HCT116 (cell line): ENCODE measurements at regions not wholly inside any gene's neighbourhood (a gene's known extent, or its start where the extent isn't known, plus 50 kb on each side); places are given as distances from the start of the nearest gene placed in this dataset.

Experiments used
- ATAC-seq: fragments of 200-7000 bp; cut with Tn5 transposase; 2 replicates; pipeline ENCODE4 v1.9.1; 2020; ENCODE audit warnings: mild to moderate bottlenecking, moderate library complexity
- BruUV-seq: library from RNA; stranded (reverse); fragments of 400-500 nt; replicated peaks from 2 replicates; lab custom pipeline; 2021; lab: Mats Ljungman, UMichigan
- CTCF ChIA-PET: fragments of 300-600 bp; sonication (Branson Sonifier 250); formaldehyde crosslinking; loops from one replicate; lab custom pipeline; 2021; ENCODE audit warnings: antibody characterized with exemption; lab: Charles Lee
- POLR2A ChIA-PET: fragments of 300-600, 350-600 bp; sonication (Branson Sonifier 250); formaldehyde crosslinking; loops from one replicate; lab custom pipeline; 2021; ENCODE audit warnings: antibody characterized with exemption; lab: Charles Lee
- RAD21 ChIA-PET, 2 experiments: fragments of 300-600 bp; sonication (Branson Sonifier 250); formaldehyde crosslinking; loops; one replicate each; lab custom pipeline; 2023; ENCODE audit warnings: low total read pairs in 2 of 2; ENCODE audit not compliant: uncharacterized antibody in 2 of 2, unreplicated experiment in 2 of 2, low non-redundant PET in 1 of 2; lab: Charles Lee
- DNase-seq: peaks from one replicate; pipeline ENCODE4 v3.0.0-alpha.2; 2010; ENCODE audit warnings: low read depth, low spot score
- H2AFZ ChIP-seq: fragments of 200-600 bp; shearing (Covaris generic), sonication (generic); 2 replicates; pipeline ENCODE4 v1.6.1; 2017; ENCODE audit warnings: low read depth, mixed run types, mixed read lengths, antibody characterized with exemption, low read length; ENCODE audit not compliant: poor library complexity, severe bottlenecking
- H3K27ac ChIP-seq: 2 replicates; pipeline ENCODE4 v1.5.1; 2012; ENCODE audit warnings: low read depth, low read length
- H3K27me3 ChIP-seq: fragments of 200-600 bp; sonication (generic); 2 replicates; pipeline ENCODE4 v1.6.1; 2016; ENCODE audit warnings: mixed run types, low read length, mixed read lengths; ENCODE audit not compliant: insufficient read depth
- H3K36me3 ChIP-seq, 2 experiments: fragments of 200-500 bp in 1 of 2; fragments of 200-600 bp in 1 of 2; sonication (Bioruptor generic) in 1 of 2; sonication (generic) in 1 of 2; 2 replicates each; pipeline versions ENCODE4 v1.5.1 to v1.6.1; 2014 to 2016; ENCODE audit warnings: low read length in 2 of 2, inconsistent platforms in 1 of 2, mixed read lengths in 1 of 2, mixed run types in 1 of 2; ENCODE audit not compliant: insufficient read depth in 2 of 2, control insufficient read depth in 1 of 2
- H3K4me1 ChIP-seq, 2 experiments: fragments of 200-600 bp in 1 of 2; sonication (generic) in 1 of 2; 2 replicates each; pipeline versions ENCODE4 v1.5.1 to v1.6.1; 2012 to 2017; ENCODE audit warnings: low read length in 2 of 2, inconsistent platforms in 1 of 2, mild to moderate bottlenecking in 1 of 2, mixed read lengths in 1 of 2, mixed run types in 1 of 2, moderate library complexity in 1 of 2; ENCODE audit not compliant: insufficient read depth in 2 of 2, control insufficient read depth in 1 of 2
- H3K4me2 ChIP-seq: fragments of 200-600 bp; sonication (generic); 2 replicates; pipeline ENCODE4 v1.6.1; 2017; ENCODE audit warnings: mixed run types, low read length, mixed read lengths
- H3K4me3 ChIP-seq, 2 experiments: fragments of 200-600 bp in 1 of 2; sonication (generic) in 1 of 2; replicated peaks in 1 of 2; 2 replicates each; pipeline ENCODE4 v1.5.1; 2011 to 2016; ENCODE audit warnings: low read length in 2 of 2, control low read depth in 1 of 2, low read depth in 1 of 2, mild to moderate bottlenecking in 1 of 2, mixed read lengths in 1 of 2, mixed run types in 1 of 2
- H3K79me2 ChIP-seq: fragments of 200-600 bp; sonication (generic); 2 replicates; pipeline ENCODE4 v1.6.1; 2017; ENCODE audit warnings: mild to moderate bottlenecking, mixed run types, low read length, moderate library complexity, mixed read lengths; ENCODE audit not compliant: insufficient read depth
- H3K9ac ChIP-seq: fragments of 200-600 bp; sonication (generic); 2 replicates; pipeline ENCODE4 v1.6.1; 2016; ENCODE audit warnings: low read length, mixed read lengths
- H3K9me2 ChIP-seq: fragments of 200-600 bp; sonication (generic), shearing (Covaris generic); 2 replicates; pipeline ENCODE4 v1.6.1; 2017; ENCODE audit warnings: mixed run types, mild to moderate bottlenecking, moderate library complexity; ENCODE audit not compliant: insufficient read depth
- H3K9me3 ChIP-seq, 2 experiments: fragments of 200-500 bp in 1 of 2; fragments of 200-600 bp in 1 of 2; sonication (Bioruptor generic) in 1 of 2; sonication (generic) in 1 of 2; 2 replicates each; pipeline ENCODE4 v1.6.1; 2014 to 2017; ENCODE audit warnings: low read length in 2 of 2, mixed read lengths in 2 of 2, inconsistent platforms in 1 of 2, low read depth in 1 of 2, mild to moderate bottlenecking in 1 of 2, mixed run types in 1 of 2, moderate library complexity in 1 of 2; ENCODE audit not compliant: control insufficient read depth in 1 of 2, insufficient read depth in 1 of 2
- H4K20me1 ChIP-seq: fragments of 200-600 bp; sonication (generic), shearing (Covaris generic); 2 replicates; pipeline ENCODE4 v1.6.1; 2017; ENCODE audit warnings: mixed run types, mild to moderate bottlenecking, moderate library complexity; ENCODE audit not compliant: insufficient read depth
- CEBPB ChIP-seq: IDR thresholded peaks from 2 replicates; pipeline ENCODE4 v1.6.1; 2012; ENCODE audit warnings: low read depth
- CTCF ChIP-seq, 3 experiments: fragments of 200-600 bp in 1 of 3; sonication (generic) in 1 of 3; IDR thresholded peaks in 2 of 3; conservative IDR thresholded peaks in 1 of 3; 2 replicates each; pipeline ENCODE4 v1.5.1; 2012 to 2017; ENCODE audit warnings: low read depth in 2 of 3, low read length in 2 of 3, antibody characterized with exemption in 1 of 3, borderline replicate concordance in 1 of 3, control low read depth in 1 of 3, mild to moderate bottlenecking in 1 of 3, mixed read lengths in 1 of 3, mixed run types in 1 of 3, moderate library complexity in 1 of 3; ENCODE audit not compliant: insufficient read depth in 1 of 3
- EZH2 ChIP-seq: fragments of 200-600 bp; sonication (generic); IDR thresholded peaks from 2 replicates; pipeline ENCODE4 v1.6.1; 2017; ENCODE audit warnings: antibody characterized with exemption, mixed run types
- EZH2phosphoT487 ChIP-seq: fragments of 200-600 bp; IDR thresholded peaks from 2 replicates; pipeline ENCODE4 v1.6.1; 2018; ENCODE audit warnings: antibody characterized with exemption, borderline replicate concordance
- FOSL1 ChIP-seq: IDR thresholded peaks from 2 replicates; pipeline ENCODE4 v1.6.1; 2012; ENCODE audit warnings: low read depth
- JUND ChIP-seq: IDR thresholded peaks from 2 replicates; pipeline ENCODE4 v1.6.1; 2012
- MAX ChIP-seq: IDR thresholded peaks from 2 replicates; pipeline ENCODE4 v1.6.1; 2012
- POLR2AphosphoS5 ChIP-seq: IDR thresholded peaks from 2 replicates; pipeline ENCODE4 v1.6.1; 2011; ENCODE audit warnings: mild to moderate bottlenecking, low read depth, low read length, moderate library complexity
- RAD21 ChIP-seq: IDR thresholded peaks from 2 replicates; pipeline ENCODE4 v1.6.1; 2012; ENCODE audit warnings: low read depth, mild to moderate bottlenecking
- SIN3A ChIP-seq: IDR thresholded peaks from 2 replicates; pipeline ENCODE4 v1.6.1; 2012; ENCODE audit warnings: low read depth
- SP1 ChIP-seq: IDR thresholded peaks from 2 replicates; pipeline ENCODE4 v1.6.1; 2012; ENCODE audit warnings: low read depth
- TCF7L2 ChIP-seq: IDR thresholded peaks from 2 replicates; pipeline ENCODE4 v1.7.0; 2011; ENCODE audit warnings: borderline replicate concordance, inconsistent platforms; ENCODE audit not compliant: insufficient read depth, insufficient read length; ENCODE audit errors: extremely low read depth
- YY1 ChIP-seq: IDR thresholded peaks from 2 replicates; pipeline ENCODE4 v1.6.1; 2011; ENCODE audit warnings: low read length, low read depth, moderate library complexity, mild to moderate bottlenecking; ENCODE audit not compliant: insufficient replicate concordance; ENCODE audit errors: extremely low read depth
- ZBTB33 ChIP-seq: IDR thresholded peaks from 2 replicates; pipeline ENCODE4 v1.6.1; 2011; ENCODE audit warnings: mild to moderate bottlenecking, low read length, moderate library complexity; ENCODE audit not compliant: insufficient replicate concordance; ENCODE audit errors: extremely low read depth
- ZFX ChIP-seq: fragments of 450-650 bp; IDR thresholded peaks from 2 replicates; pipeline ENCODE4 v1.6.1; 2017
- intact Hi-C: fragments of 100-400 bp; cut with micrococcal nuclease; formaldehyde crosslinking; loops from 2 replicates; pipeline ENCODE4 v1.10.0; 2022

- CTCF ChIA-PET: no interaction called here
- no TSS peak for BruUV-seq
- Histone ChIP-seq H3K79me2 (no peaks in the 10 kb centered on the region), H3K4me3 (no peak overlapping the region), H3K9me2 (no peaks in the 10 kb centered on the region), H3K4me2 (peak overlapping the region; percentile 7; the same call in 1 of the 2 replicates), H3K9me3 (no peaks in the 10 kb centered on the region), H3K9ac (no peak overlapping the region), H3K27ac (no peak overlapping the region), H2AFZ (peak overlapping the region; percentile 55), H4K20me1 (no peaks in the 10 kb centered on the region), H3K4me1 (no peaks in the 10 kb centered on the region), H3K27me3 (no peaks in the 10 kb centered on the region), H3K36me3 (no peaks in the 10 kb centered on the region)
- POLR2A ChIA-PET: no interaction called here
- ATAC-seq (peak; percentile 84), DNase-seq (peak; percentile 13)
- intact Hi-C loops: no loop called here
- TF ChIP-seq ZFX (no peak), JUND (no peak), CTCF (IDR thresholded peaks at IDR 0.05 in 2 of 3, conservative IDR thresholded peaks at IDR 0.05 in 1 of 3; ENCODE audit: borderline replicate concordance in 1 of 3, insufficient read depth in 1 of 3, low read depth in 2 of 3, low read length in 2 of 3) (peak; percentile 7 to 44 (median 42); a peak in 2 of 6 replicates)
- RAD21 ChIA-PET: no interaction called here
These were observed 411.6 kb upstream of the SLITRK5 start for GRCh38 chr13:87259479-87260083.

GRCh38 chr13:87274209-87274819 lies 396.9 kb upstream of the SLITRK5 start:
- Histone ChIP-seq H3K27me3 (no peaks in the 10 kb centered on the region), H3K9ac (no peak overlapping the region), H3K4me1 (no peaks in the 10 kb centered on the region), H4K20me1 (no peaks in the 10 kb centered on the region), H3K36me3 (no peaks in the 10 kb centered on the region), H3K4me2 (no peak overlapping the region), H3K9me3 (no peaks in the 10 kb centered on the region), H3K79me2 (no peaks in the 10 kb centered on the region), H3K27ac (no peak overlapping the region), H3K9me2 (no peaks in the 10 kb centered on the region), H2AFZ (no peak overlapping the region), H3K4me3 (no peak overlapping the region)
- no TSS peak for BruUV-seq
- DNase-seq: peak; percentile 39
- ChIA-PET POLR2A (no interaction called here), CTCF (interaction anchor here (0.7 to 1.3 kb wide), 5 partner anchors 9 to 407 kb away, joined by 3 to 24 read pairs (median 4); no protein-coding TSS in a partner anchor), RAD21 (interaction anchor here in 1 of 2 experiments (0.9 kb wide), 1 partner anchor 404 kb away, joined by 3 read pairs; no protein-coding TSS in a partner anchor)
- peak; percentile 70 for ATAC-seq
- intact Hi-C loops: loop anchor here (1.0 to 10.0 kb wide), 4 partner anchors 390 to 1300 kb away; no protein-coding TSS in a partner anchor
- TF ChIP-seq SP1 (no peak), JUND (no peak), ZBTB33 (no peak), FOSL1 (no peak), YY1 (no peak), EZH2phosphoT487 (no peak), MAX (no peak), TCF7L2 (no peak), POLR2AphosphoS5 (no peak), EZH2 (no peak), RAD21 (peak; percentile 60), CEBPB (no peak), SIN3A (no peak)
